ENCODE measurements at regions not wholly inside any gene's neighbourhood (a gene's known extent, or its start where the extent isn't known, plus 50 kb on each side); places are given as distances from the start of the nearest gene placed in this dataset.
A peak's percentile ranks its signal among the peaks of the same experiment; 100 is the strongest.

DNA sequence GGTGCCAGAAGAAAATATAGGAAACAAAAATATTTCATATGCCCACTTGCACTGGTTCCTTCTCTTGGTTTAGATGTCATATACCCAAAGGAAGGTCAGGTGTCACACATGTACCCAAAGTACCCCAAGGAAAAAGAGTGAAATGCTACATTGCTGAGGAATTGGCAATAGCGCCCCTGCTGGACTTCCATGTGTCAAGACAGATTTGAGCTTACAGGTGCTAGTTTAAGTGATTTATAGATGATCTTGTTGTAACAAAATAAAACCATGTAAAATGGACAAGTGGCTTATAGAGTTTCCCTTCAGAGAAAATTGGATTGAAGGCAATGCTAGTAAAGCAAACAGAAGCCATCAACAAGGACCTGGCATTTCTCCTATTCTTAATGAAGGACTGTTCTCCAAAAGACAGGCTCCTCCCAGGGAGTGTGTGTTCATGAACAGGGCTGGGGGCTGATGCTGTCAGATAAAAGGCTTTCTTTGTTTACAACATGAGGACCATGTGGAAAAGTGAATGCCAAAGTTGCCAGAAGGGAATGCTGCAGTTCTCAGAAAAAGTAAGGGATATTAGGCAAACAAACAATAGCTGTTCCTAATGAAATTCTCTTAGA lies 64.3 kb upstream of the PAK5 start:
- Histone ChIP-seq H3K4me1 (no peaks in the 10 kb centered on the region), H3K27me3 (peaks cover 2% of the 10 kb centered on the region), H3K9me3 (no peaks in the 10 kb centered on the region), H3K36me3 (no peaks in the 10 kb centered on the region), H3K4me3 (no peak overlapping the region), H3K27ac (no peak overlapping the region)
- TF ChIP-seq POLR2AphosphoS5 (IDR thresholded peaks at IDR 0.05) = no peak
- TF ChIP-seq, protein P1, sequence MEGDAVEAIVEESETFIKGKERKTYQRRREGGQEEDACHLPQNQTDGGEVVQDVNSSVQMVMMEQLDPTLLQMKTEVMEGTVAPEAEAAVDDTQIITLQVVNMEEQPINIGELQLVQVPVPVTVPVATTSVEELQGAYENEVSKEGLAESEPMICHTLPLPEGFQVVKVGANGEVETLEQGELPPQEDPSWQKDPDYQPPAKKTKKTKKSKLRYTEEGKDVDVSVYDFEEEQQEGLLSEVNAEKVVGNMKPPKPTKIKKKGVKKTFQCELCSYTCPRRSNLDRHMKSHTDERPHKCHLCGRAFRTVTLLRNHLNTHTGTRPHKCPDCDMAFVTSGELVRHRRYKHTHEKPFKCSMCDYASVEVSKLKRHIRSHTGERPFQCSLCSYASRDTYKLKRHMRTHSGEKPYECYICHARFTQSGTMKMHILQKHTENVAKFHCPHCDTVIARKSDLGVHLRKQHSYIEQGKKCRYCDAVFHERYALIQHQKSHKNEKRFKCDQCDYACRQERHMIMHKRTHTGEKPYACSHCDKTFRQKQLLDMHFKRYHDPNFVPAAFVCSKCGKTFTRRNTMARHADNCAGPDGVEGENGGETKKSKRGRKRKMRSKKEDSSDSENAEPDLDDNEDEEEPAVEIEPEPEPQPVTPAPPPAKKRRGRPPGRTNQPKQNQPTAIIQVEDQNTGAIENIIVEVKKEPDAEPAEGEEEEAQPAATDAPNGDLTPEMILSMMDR (IDR thresholded peaks at IDR 0.05) = peak in 1 of 2 donors; percentile 27
- no peak for DNase-seq (ENCODE audit: low spot score in 2 of 2)
- 11% methylated on average over 1 of the region's 1 CpG for WGBS

DNA sequence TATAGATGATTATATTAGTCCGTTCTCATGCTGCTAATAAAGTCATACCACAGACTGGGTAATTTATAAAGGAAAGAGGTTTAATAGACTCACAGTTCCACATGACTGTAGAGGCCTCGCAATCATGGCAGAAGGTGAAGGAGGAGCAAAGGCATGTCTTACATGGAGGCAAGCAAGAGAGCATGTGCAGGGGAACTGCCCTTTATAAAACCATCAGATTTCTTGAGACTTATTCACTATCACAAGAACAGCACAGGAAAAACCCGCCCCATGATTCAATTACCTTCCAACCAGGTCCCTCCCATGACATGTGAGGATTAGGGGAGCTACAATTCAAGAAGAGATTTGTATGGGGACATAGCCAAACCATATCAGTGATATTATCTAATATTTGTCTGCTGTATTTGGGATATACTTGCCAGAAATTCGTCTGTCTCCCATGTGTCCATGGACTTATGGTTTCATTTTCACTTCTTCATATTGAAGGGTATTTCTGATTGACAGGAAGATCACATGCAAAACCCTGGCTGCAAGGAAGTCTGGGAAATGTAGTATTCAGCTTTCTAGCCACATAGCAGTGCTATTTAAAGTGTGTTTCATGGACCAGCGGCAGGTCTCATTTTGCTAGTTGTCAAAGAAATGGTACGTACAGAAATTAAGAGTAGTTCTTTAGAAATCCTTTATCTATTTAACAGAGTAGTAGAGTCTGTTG lies 50.5 kb upstream of the PAK5 start:
- no peaks in the 10 kb centered on the region for H3K27me3 ChIP-seq
- no peaks in the 10 kb centered on the region for H3K9me3 ChIP-seq
- DNase-seq (ENCODE audit: low spot score in 2 of 2) = no peak
- no peaks in the 10 kb centered on the region for H3K4me1 ChIP-seq
- H3K36me3 ChIP-seq = no peaks in the 10 kb centered on the region
- 78% methylated on average over 6 of the region's 6 CpGs for WGBS
- no peak overlapping the region for H3K27ac ChIP-seq
- no peak overlapping the region for H3K4me3 ChIP-seq
- TF ChIP-seq, protein P1 (IDR thresholded peaks at IDR 0.05) = no peak
- no peak for TF ChIP-seq POLR2A (IDR thresholded peaks at IDR 0.05)
- TF ChIP-seq POLR2AphosphoS5 (IDR thresholded peaks at IDR 0.05) = no peak
- no peak for TF ChIP-seq EP300 (IDR thresholded peaks at IDR 0.05)
